Mesendoderm (in vitro differentiated cells): ENCODE measurements at regions not wholly inside any gene's neighbourhood (a gene's known extent, or its start where the extent isn't known, plus 50 kb on each side); places are given as distances from the start of the nearest gene placed in this dataset.
"Not testable (repeated sequence)": the region's sequence is repeated elsewhere in the genome, so short reads cannot be mapped to it uniquely, and the experiment has no call there.

ENCODE experiments used
- DNase-seq: peaks from one replicate; pipeline ENCODE4 v3.0.0; 2013
- H2AK5ac ChIP-seq: 2 replicates; pipeline ENCODE4 v1.6.1; 2013; ENCODE audit warnings: low read length, inconsistent platforms
- H2BK120ac ChIP-seq: 2 replicates; pipeline ENCODE4 v1.6.1; 2013; ENCODE audit warnings: low read depth, mild to moderate bottlenecking, low read length, moderate library complexity, mixed read lengths
- H2BK15ac ChIP-seq: replicated peaks from 2 replicates; pipeline ENCODE4 v1.6.1; 2013; ENCODE audit warnings: low read depth, mild to moderate bottlenecking, moderate library complexity
- H2BK5ac ChIP-seq: 2 replicates; pipeline ENCODE4 v1.6.1; 2013; ENCODE audit warnings: low read length, inconsistent platforms
- H3K18ac ChIP-seq: 2 replicates; pipeline ENCODE4 v1.6.1; 2013; ENCODE audit warnings: mild to moderate bottlenecking, low read length, mixed read lengths
- H3K23ac ChIP-seq: one replicate; pipeline ENCODE4 v1.6.1; 2013; ENCODE audit warnings: low read length
- H3K27ac ChIP-seq: 2 replicates; pipeline ENCODE4 v1.5.1; 2013; ENCODE audit warnings: low read depth, mild to moderate bottlenecking, inconsistent platforms, low read length, moderate library complexity
- H3K27me3 ChIP-seq: 2 replicates; pipeline ENCODE4 v1.6.1; 2013; ENCODE audit warnings: low read length, control low read depth, mild to moderate bottlenecking, inconsistent platforms; ENCODE audit not compliant: insufficient read depth, poor library complexity
- H3K36me3 ChIP-seq: 2 replicates; pipeline ENCODE4 v1.6.1; 2013; ENCODE audit warnings: low read length, inconsistent platforms; ENCODE audit not compliant: control insufficient read depth, insufficient read depth
- H3K4ac ChIP-seq: one replicate; pipeline ENCODE4 v1.6.1; 2013; ENCODE audit warnings: low read depth, mild to moderate bottlenecking, low read length, moderate library complexity
- H3K4me1 ChIP-seq: 2 replicates; pipeline ENCODE4 v1.6.1; 2013; ENCODE audit warnings: low read depth, low read length, inconsistent platforms; ENCODE audit not compliant: control insufficient read depth
- H3K4me2 ChIP-seq: 2 replicates; pipeline ENCODE4 v1.6.1; 2013; ENCODE audit warnings: low read length
- H3K4me3 ChIP-seq: 2 replicates; pipeline ENCODE4 v1.5.1; 2013; ENCODE audit warnings: mild to moderate bottlenecking, low read length
- H3K56ac ChIP-seq: one replicate; pipeline ENCODE4 v1.6.1; 2013; ENCODE audit warnings: low read length
- H3K79me1 ChIP-seq: 2 replicates; pipeline ENCODE4 v1.6.1; 2013; ENCODE audit warnings: low read length, inconsistent platforms
- H3K79me2 ChIP-seq: 2 replicates; pipeline ENCODE4 v1.6.1; 2013; ENCODE audit warnings: mild to moderate bottlenecking, low read length; ENCODE audit not compliant: control insufficient read depth, insufficient read depth
- H3K9ac ChIP-seq: 2 replicates; pipeline ENCODE4 v1.6.1; 2013; ENCODE audit warnings: low read length, inconsistent platforms
- H4K5ac ChIP-seq: one replicate; pipeline ENCODE4 v1.6.1; 2013; ENCODE audit warnings: low read length
- H4K8ac ChIP-seq: one replicate; pipeline ENCODE4 v1.6.1; 2013; ENCODE audit warnings: low read depth, mild to moderate bottlenecking, control low read depth, low read length, moderate library complexity
- WGBS: extraction: QIAGEN DNeasy Blood & Tissue Kit; methylation state at CpG from one replicate; pipeline ENCODE4 v1.1.7; 2013; ENCODE audit warnings: low lambda C conversion rate, missing lambda C conversion rate; ENCODE audit not compliant: insufficient coverage; ENCODE audit errors: extremely low coverage; 5-methylcytosine and 5-hydroxymethylcytosine counted together

GRCh38 chr2:94737736-94738342, 133.4 kb upstream of the TEKT4 start:
- H2AK5ac ChIP-seq, H3K27ac ChIP-seq, H3K36me3 ChIP-seq, H4K5ac ChIP-seq, DNase-seq, H3K4me1 ChIP-seq, H2BK120ac ChIP-seq, H3K23ac ChIP-seq, H3K79me2 ChIP-seq, H4K8ac ChIP-seq, H3K18ac ChIP-seq, H3K4me3 ChIP-seq, H3K27me3 ChIP-seq, H3K56ac ChIP-seq, H2BK15ac ChIP-seq, H3K4me2 ChIP-seq, H3K4ac ChIP-seq, H3K79me1 ChIP-seq, H3K9ac ChIP-seq, H2BK5ac ChIP-seq: not testable (repeated sequence)
- no CpG with 5 or more reads among the region's 25 CpGs for WGBS

GRCh38 chr2:94753466-94753998, 117.7 kb upstream of the TEKT4 start:
- Histone ChIP-seq H3K27ac (no peak overlapping the region), H3K27me3 (no peaks in the 10 kb centered on the region), H3K9ac (no peak overlapping the region), H3K4me1 (no peaks in the 10 kb centered on the region), H3K56ac (no peak overlapping the region), H3K79me1 (no peaks in the 10 kb centered on the region), H3K4me3 (no peak overlapping the region), H2BK15ac (no peak overlapping the region), H3K18ac (no peak overlapping the region), H3K79me2 (no peaks in the 10 kb centered on the region), H3K23ac (no peak overlapping the region), H2AK5ac (no peak overlapping the region), H4K8ac (no peak overlapping the region), H2BK5ac (no peak overlapping the region), H3K36me3 (no peaks in the 10 kb centered on the region), H3K4ac (no peak overlapping the region), H3K4me2 (no peak overlapping the region), H4K5ac (no peak overlapping the region), H2BK120ac (no peak overlapping the region)
- no peak for DNase-seq
- WGBS, result 100% methylated on average over 1 of the region's 2 CpGs

GRCh38 chr2:94758546-94758945, 112.7 kb upstream of the TEKT4 start:
- Histone ChIP-seq H3K36me3 (no peaks in the 10 kb centered on the region), H2BK15ac (no peak overlapping the region), H4K8ac (no peak overlapping the region), H3K27ac (no peak overlapping the region), H2BK120ac (no peak overlapping the region), H3K18ac (no peak overlapping the region), H3K4me1 (no peaks in the 10 kb centered on the region), H2AK5ac (no peak overlapping the region), H3K4ac (no peak overlapping the region), H3K79me1 (no peaks in the 10 kb centered on the region), H3K27me3 (no peaks in the 10 kb centered on the region), H3K4me2 (no peak overlapping the region), H3K56ac (no peak overlapping the region), H3K79me2 (no peaks in the 10 kb centered on the region), H3K23ac (no peak overlapping the region), H4K5ac (no peak overlapping the region), H3K9ac (no peak overlapping the region), H2BK5ac (no peak overlapping the region), H3K4me3 (no peak overlapping the region)
- DNase-seq, result no peak
- no CpG with 5 or more reads among the region's 5 CpGs for WGBS

- Histone ChIP-seq H4K8ac (no peak overlapping the region), H2AK5ac (no peak overlapping the region), H2BK5ac (no peak overlapping the region), H2BK120ac (no peak overlapping the region), H3K18ac (no peak overlapping the region), H3K4me3 (no peak overlapping the region), H3K4ac (no peak overlapping the region), H3K4me2 (no peak overlapping the region), H3K36me3 (no peaks in the 10 kb centered on the region), H3K9ac (no peak overlapping the region), H3K23ac (no peak overlapping the region), H3K27me3 (no peaks in the 10 kb centered on the region), H3K79me2 (no peaks in the 10 kb centered on the region), H4K5ac (no peak overlapping the region), H3K4me1 (no peaks in the 10 kb centered on the region), H2BK15ac (no peak overlapping the region), H3K79me1 (no peaks in the 10 kb centered on the region), H3K56ac (no peak overlapping the region), H3K27ac (no peak overlapping the region)
- no peak for DNase-seq
- no CpG with 5 or more reads among the region's 7 CpGs for WGBS
Observed at GRCh38 chr2:94759211-94759610, 112.0 kb upstream of the TEKT4 start.

- Histone ChIP-seq H3K79me2 (no peaks in the 10 kb centered on the region), H3K9ac (no peak overlapping the region), H2BK120ac (no peak overlapping the region), H3K27ac (no peak overlapping the region), H2BK5ac (no peak overlapping the region), H4K8ac (no peak overlapping the region), H2AK5ac (no peak overlapping the region), H3K79me1 (no peaks in the 10 kb centered on the region), H3K4ac (no peak overlapping the region), H3K4me1 (no peaks in the 10 kb centered on the region), H3K36me3 (no peaks in the 10 kb centered on the region), H3K4me3 (no peak overlapping the region), H3K23ac (no peak overlapping the region), H3K18ac (no peak overlapping the region), H3K27me3 (no peaks in the 10 kb centered on the region), H2BK15ac (no peak overlapping the region), H3K4me2 (no peak overlapping the region), H3K56ac (no peak overlapping the region), H4K5ac (no peak overlapping the region)
- no CpG with 5 or more reads among the region's 5 CpGs for WGBS
- DNase-seq, result no peak
Observed at GRCh38 chr2:94762600-94762999, 108.6 kb upstream of the TEKT4 start.

- Histone ChIP-seq H3K9ac (no peak overlapping the region), H3K27ac (no peak overlapping the region), H3K36me3 (no peaks in the 10 kb centered on the region), H3K56ac (no peak overlapping the region), H3K4me1 (no peaks in the 10 kb centered on the region), H3K4me2 (no peak overlapping the region), H3K18ac (no peak overlapping the region), H3K79me1 (no peaks in the 10 kb centered on the region), H3K4me3 (no peak overlapping the region), H3K79me2 (no peaks in the 10 kb centered on the region), H4K8ac (no peak overlapping the region), H2BK15ac (no peak overlapping the region), H3K27me3 (no peaks in the 10 kb centered on the region), H2BK5ac (no peak overlapping the region), H3K23ac (no peak overlapping the region), H2BK120ac (no peak overlapping the region), H3K4ac (no peak overlapping the region), H2AK5ac (no peak overlapping the region), H4K5ac (no peak overlapping the region)
- no CpG with 5 or more reads among the region's 6 CpGs for WGBS
- no peak for DNase-seq
Observed at GRCh38 chr2:94763318-94763717, 107.9 kb upstream of the TEKT4 start.
